K562 (cell line): ENCODE measurements at regions not wholly inside any gene's neighbourhood (a gene's known extent, or its start where the extent isn't known, plus 50 kb on each side); places are given as distances from the start of the nearest gene placed in this dataset.

Experiments
- ATAC-seq: fragments of 200-7000 bp; cut with Tn5 transposase; 3 replicates; pipeline ENCODE4 v1.9.1; 2020; ENCODE audit warnings: moderate library complexity
- BruUV-seq: library from RNA; stranded (reverse); fragments of 400-500 nt; replicated peaks from 2 replicates; lab custom pipeline; 2021; lab: Mats Ljungman, UMichigan
- CTCF ChIA-PET: fragments of 300-600 bp; formaldehyde crosslinking; extraction: SDS; loops from one replicate; lab custom pipeline; 2021; ENCODE audit warnings: low intra/inter-chr PET ratio; lab: Yijun Ruan, JAX
- POLR2A ChIA-PET: fragments of 300-600, 350-650 bp; sonication (Branson Sonifier 250); formaldehyde crosslinking; extraction: SDS; loops from one replicate; lab custom pipeline; 2021; ENCODE audit warnings: antibody characterized with exemption, inconsistent platforms; lab: Yijun Ruan, JAX
- DNase-seq, 4 experiments: peaks; one replicate each; pipeline versions ENCODE4 v3.0.0 to v3.0.0-alpha.2; 2011 to 2018; ENCODE audit warnings: low spot score in 3 of 4, mixed read lengths in 3 of 4; ENCODE audit errors: extremely low read depth in 1 of 4
- FAIRE-seq: peaks from 2 replicates; lab custom pipeline; 2011; peaks lifted over from hg19 to GRCh38; lab: Jason Lieb, UNC
- H2AFZ ChIP-seq: 2 replicates; pipeline ENCODE4 v1.6.0; 2011; ENCODE audit warnings: low read depth, low read length, control low read depth, inconsistent platforms
- H3K27ac ChIP-seq: fragments of 200-600 bp; 3 replicates; pipeline ENCODE4 v1.8.0; 2011; ENCODE audit warnings: low read depth, mild to moderate bottlenecking, control low read depth, inconsistent platforms, low read length, moderate library complexity, mixed read lengths; ENCODE audit errors: extremely low read depth
- H3K27me3 ChIP-seq, 2 experiments: fragments of 300-600 bp in 1 of 2; 2 replicates in 1 of 2; 3 replicates in 1 of 2; pipeline versions ENCODE4 v1.6.0 to v1.8.0; 2011; ENCODE audit warnings: inconsistent platforms in 2 of 2, low read length in 2 of 2, mild to moderate bottlenecking in 1 of 2, mixed read lengths in 1 of 2, moderate library complexity in 1 of 2; ENCODE audit not compliant: control insufficient read depth in 2 of 2, insufficient read depth in 2 of 2
- H3K36me3 ChIP-seq: fragments of 300-600 bp; 3 replicates; pipeline ENCODE4 v1.8.0; 2011; ENCODE audit warnings: mild to moderate bottlenecking, low read length, inconsistent platforms; ENCODE audit not compliant: control insufficient read depth, insufficient read depth
- H3K4me1 ChIP-seq, 2 experiments: fragments of 200-600 bp in 1 of 2; replicated peaks in 1 of 2; 2 replicates in 1 of 2; 3 replicates in 1 of 2; pipeline versions ENCODE4 v1.5.1 to v1.8.0; 2011; ENCODE audit warnings: inconsistent platforms in 2 of 2, low read length in 2 of 2, mild to moderate bottlenecking in 1 of 2, mixed read lengths in 1 of 2, moderate library complexity in 1 of 2; ENCODE audit not compliant: control insufficient read depth in 2 of 2, insufficient read depth in 2 of 2
- H3K4me2 ChIP-seq: 2 replicates; pipeline ENCODE4 v1.6.1; 2011; ENCODE audit warnings: low read length, control low read depth, inconsistent platforms, mixed read lengths; ENCODE audit not compliant: insufficient read depth
- H3K4me3 ChIP-seq: fragments of 200-600 bp; sonication (generic), shearing (Covaris generic); 2 replicates; pipeline ENCODE4 v1.5.1; 2016; ENCODE audit warnings: control low read depth, inconsistent platforms
- H3K79me2 ChIP-seq: fragments of 200-600 bp; 3 replicates; pipeline ENCODE4 v1.8.0; 2011; ENCODE audit warnings: low read length, inconsistent platforms; ENCODE audit not compliant: control insufficient read depth, insufficient read depth
- H3K9ac ChIP-seq, 2 experiments: 2 replicates each; pipeline versions ENCODE4 v1.6.0 to v1.6.1; 2011; ENCODE audit warnings: low read depth in 2 of 2, low read length in 2 of 2, control low read depth in 1 of 2, inconsistent platforms in 1 of 2, mild to moderate bottlenecking in 1 of 2, mixed read lengths in 1 of 2; ENCODE audit not compliant: insufficient read depth in 1 of 2
- H3K9me1 ChIP-seq: one replicate; pipeline ENCODE4 v1.6.0; 2011; ENCODE audit warnings: inconsistent platforms, mild to moderate bottlenecking, low read length, moderate library complexity; ENCODE audit not compliant: control insufficient read depth, insufficient read depth
- H3K9me3 ChIP-seq: replicated peaks from 2 replicates; pipeline ENCODE4 v1.5.1; 2011; ENCODE audit warnings: low read depth, low read length, inconsistent platforms; ENCODE audit not compliant: control insufficient read depth, insufficient read depth
- H4K20me1 ChIP-seq: replicated peaks from 2 replicates; pipeline ENCODE4 v1.6.1; 2011; ENCODE audit warnings: low read length, inconsistent platforms, mixed read lengths; ENCODE audit not compliant: control insufficient read depth, insufficient read depth
- CBFA2T3 ChIP-seq: fragments of 450-650 bp; IDR thresholded peaks from 2 replicates; pipeline ENCODE4 v1.6.1; 2017
- CEBPG ChIP-seq, 3 experiments: fragments of 200-800 bp in 1 of 3; sonication (Bioruptor generic) in 1 of 3; sonication (generic) in 1 of 3; formaldehyde crosslinking in 1 of 3; IDR thresholded peaks in 2 of 3; conservative IDR thresholded peaks in 1 of 3; 2 replicates each; pipeline versions ENCODE4 v1.6.1 to v1.8.0; 2016 to 2022; ENCODE audit warnings: missing compliant biosample characterization in 2 of 3, missing genetic modification characterization in 2 of 3, mild to moderate bottlenecking in 1 of 3, missing genetic modification reagents in 1 of 3
- FOXJ3 ChIP-seq: sonication (generic); formaldehyde crosslinking; IDR thresholded peaks from 2 replicates; pipeline ENCODE4 v1.4.0; 2020; ENCODE audit warnings: mild to moderate bottlenecking, missing genetic modification reagents
- KDM1A ChIP-seq, 2 experiments: fragments of 450-650 bp; IDR thresholded peaks; 2 replicates each; pipeline ENCODE4 v1.6.1; 2016; ENCODE audit warnings: mild to moderate bottlenecking in 2 of 2
- MED1 ChIP-seq: sonication (generic); formaldehyde crosslinking; IDR thresholded peaks from 2 replicates; pipeline ENCODE4 v1.8.1; 2023; ENCODE audit warnings: missing genetic modification reagents, borderline replicate concordance
- NFXL1 ChIP-seq: fragments of 450-650 bp; formaldehyde crosslinking; IDR thresholded peaks from 2 replicates; pipeline ENCODE4 v1.4.0; 2021; ENCODE audit warnings: mild to moderate bottlenecking
- PREB ChIP-seq: sonication (generic); formaldehyde crosslinking; IDR thresholded peaks from 2 replicates; pipeline ENCODE4 v1.8.1; 2023; ENCODE audit warnings: mild to moderate bottlenecking, missing genetic modification reagents
- PTTG1 ChIP-seq: fragments of 450-650 bp; IDR thresholded peaks from 2 replicates; pipeline ENCODE4 v1.6.1; 2016; ENCODE audit warnings: low read depth, mild to moderate bottlenecking, missing genetic modification characterization, missing compliant biosample characterization
- SNIP1 ChIP-seq: fragments of 450-650 bp; IDR thresholded peaks from 2 replicates; pipeline ENCODE4 v1.7.1; 2017; ENCODE audit warnings: low read depth, mild to moderate bottlenecking
- TBP ChIP-seq: optimal IDR thresholded peaks from 2 replicates; pipeline ENCODE3; 2011; ENCODE audit warnings: low read depth, low read length, improper control_type of control experiment
- TEAD4 ChIP-seq, 2 experiments: sonication (generic) in 1 of 2; formaldehyde crosslinking in 1 of 2; IDR thresholded peaks; 2 replicates each; pipeline versions ENCODE4 v1.6.1 to v1.8.0; 2012 to 2022; ENCODE audit warnings: borderline replicate concordance in 1 of 2, inconsistent platforms in 1 of 2, low read length in 1 of 2, mild to moderate bottlenecking in 1 of 2, missing genetic modification reagents in 1 of 2
- ZBTB26 ChIP-seq: fragments of 450-650 bp; formaldehyde crosslinking; IDR thresholded peaks from 2 replicates; pipeline ENCODE4 v1.4.0; 2022; ENCODE audit warnings: missing genetic modification characterization
- ZKSCAN3 ChIP-seq: fragments of 250-450 bp; sonication (Bioruptor Pico); IDR thresholded peaks from 2 replicates; pipeline ENCODE4 v1.4.0; 2020
- ZNF12 ChIP-seq: sonication (generic); formaldehyde crosslinking; IDR thresholded peaks from 2 replicates; pipeline ENCODE4 v1.4.0; 2020; ENCODE audit warnings: mild to moderate bottlenecking, missing genetic modification reagents
- ZNF354B ChIP-seq: fragments of 250-450 bp; sonication (Bioruptor Pico); IDR thresholded peaks from 2 replicates; pipeline ENCODE4 v1.4.0; 2020
- ZNF384 ChIP-seq: IDR thresholded peaks from 2 replicates; pipeline ENCODE4 v1.6.1; 2012; ENCODE audit warnings: low read depth, low read length, improper control_type of control experiment
- WGBS: fragments of 100-300 bp; shearing (Covaris generic); methylation state at CpG from one replicate; pipeline ENCODE4 v1.1.6; 2016; ENCODE audit warnings: low coverage, mixed read lengths; ENCODE audit not compliant: insufficient coverage; ENCODE audit errors: missing lambda C conversion rate; 5-methylcytosine and 5-hydroxymethylcytosine counted together
- in situ Hi-C: fragments of 300-500 bp; cut with MboI; formaldehyde crosslinking; loops from 4 replicates; pipeline ENCODE4 v1.15.0; 2018; ENCODE audit warnings: inconsistent platforms, mixed read lengths
- intact Hi-C: fragments of 100-400 bp; cut with micrococcal nuclease; formaldehyde crosslinking; loops from 2 replicates; pipeline ENCODE4 v1.14.2; 2022

- no peak overlapping the region for H2AFZ ChIP-seq
Observed at GRCh38 chr22:46070803-46071450, 79.4 kb upstream of the PPARA start.

GRCh38 chr22:46071451-46072109 is 78.7 kb upstream of the PPARA start:
- FAIRE-seq, result no peak
- Histone ChIP-seq H3K9ac (no peak overlapping the region), H3K4me2 (no peak overlapping the region)
- no peak for TF ChIP-seq ZNF354B (CRISPR knock-in tag)
- TF ChIP-seq PREB (CRISPR knock-in tag), result no peak
- no peak for TF ChIP-seq MED1 (CRISPR knock-in tag)
- TF ChIP-seq PTTG1 (tag), result no peak
- TF ChIP-seq ZNF384, result no peak
- TF ChIP-seq ZBTB26 (CRISPR knock-in tag), result no peak
- no peak for TF ChIP-seq TBP
- no peak for TF ChIP-seq FOXJ3 (CRISPR knock-in tag)
- TF ChIP-seq SNIP1, result no peak
- TF ChIP-seq TEAD4 (IDR thresholded peaks at IDR 0.05; ENCODE audit: low read length), result no peak
- no peak for TF ChIP-seq TEAD4 (CRISPR knock-in tag; IDR thresholded peaks at IDR 0.05; ENCODE audit: borderline replicate concordance)
- TF ChIP-seq KDM1A (IDR thresholded peaks at IDR 0.05), result no peak
- no peak for TF ChIP-seq NFXL1 (CRISPR knock-in tag)

More at GRCh38 chr22:46070803-46071450, 79.4 kb upstream of the PPARA start:
- POLR2A ChIA-PET, result no interaction called here
- no peaks in the 10 kb centered on the region for H4K20me1 ChIP-seq
- no CpG with 5 or more reads among the region's 112 CpGs for WGBS
- H3K4me3 ChIP-seq, result no peak overlapping the region
- no peaks in the 10 kb centered on the region for H3K9me1 ChIP-seq
- H3K9me3 ChIP-seq, result no peaks in the 10 kb centered on the region
- in situ Hi-C loops (no loop called here), intact Hi-C loops (no loop called here)
- TF ChIP-seq ZNF12 (CRISPR knock-in tag) (no peak), CBFA2T3 (no peak), ZKSCAN3 (CRISPR knock-in tag) (no peak), CEBPG (CRISPR knock-in tag; IDR thresholded peaks at IDR 0.05) (no peak), CEBPG (tag; conservative IDR thresholded peaks at IDR 0.05 in 1 of 2, IDR thresholded peaks at IDR 0.05 in 1 of 2) (no peak)
- no peak overlapping the region for H3K4me2 ChIP-seq
- FAIRE-seq, result no peak
- no peak overlapping the region for H3K27ac ChIP-seq
- no peaks in the 10 kb centered on the region for H3K36me3 ChIP-seq
- no TSS peak for BruUV-seq
- ATAC-seq, result no peak
- no peaks in the 10 kb centered on the region for H3K27me3 ChIP-seq
- DNase-seq, result no peak
- CTCF ChIA-PET, result no interaction called here
- H3K79me2 ChIP-seq, result no peaks in the 10 kb centered on the region
- H3K9ac ChIP-seq, result no peak overlapping the region
- peaks cover 0 to 22% of the 10 kb centered on the region in 2 experiments; a peak in 3 of 5 replicates for H3K4me1 ChIP-seq

More at GRCh38 chr22:46071451-46072109, 78.7 kb upstream of the PPARA start:
- ATAC-seq, result no peak
- H3K9me3 ChIP-seq, result no peaks in the 10 kb centered on the region
- ChIA-PET POLR2A (no interaction called here), CTCF (no interaction called here)
- no peaks in the 10 kb centered on the region for H3K79me2 ChIP-seq
- BruUV-seq, result no TSS peak
- in situ Hi-C loops, result no loop called here
- H2AFZ ChIP-seq, result no peak overlapping the region
- H4K20me1 ChIP-seq, result no peaks in the 10 kb centered on the region
- H3K36me3 ChIP-seq, result no peaks in the 10 kb centered on the region
- H3K27me3 ChIP-seq, result no peaks in the 10 kb centered on the region
- H3K9me1 ChIP-seq, result no peaks in the 10 kb centered on the region
- no peak overlapping the region for H3K4me3 ChIP-seq
- H3K4me1 ChIP-seq, result peaks cover 0 to 22% of the 10 kb centered on the region in 2 experiments; a peak in 3 of 5 replicates
- H3K27ac ChIP-seq, result no peak overlapping the region
- intact Hi-C loops, result no loop called here
- DNase-seq, result no peak
- 32% methylated on average over 5 of the region's 109 CpGs for WGBS
